Mesenteric fat pad (tissue), 1 donor: ENCODE measurements at regions not wholly inside any gene's neighbourhood (a gene's known extent, or its start where the extent isn't known, plus 50 kb on each side); places are given as distances from the start of the nearest gene placed in this dataset.

Source experiments
- DNase-seq: peaks from one replicate; pipeline ENCODE4 v3.0.0-alpha.2; 2020; ENCODE audit warnings: low spot score
- donor health status: DM: yes; HTN: yes; CAD: no.

DNA sequence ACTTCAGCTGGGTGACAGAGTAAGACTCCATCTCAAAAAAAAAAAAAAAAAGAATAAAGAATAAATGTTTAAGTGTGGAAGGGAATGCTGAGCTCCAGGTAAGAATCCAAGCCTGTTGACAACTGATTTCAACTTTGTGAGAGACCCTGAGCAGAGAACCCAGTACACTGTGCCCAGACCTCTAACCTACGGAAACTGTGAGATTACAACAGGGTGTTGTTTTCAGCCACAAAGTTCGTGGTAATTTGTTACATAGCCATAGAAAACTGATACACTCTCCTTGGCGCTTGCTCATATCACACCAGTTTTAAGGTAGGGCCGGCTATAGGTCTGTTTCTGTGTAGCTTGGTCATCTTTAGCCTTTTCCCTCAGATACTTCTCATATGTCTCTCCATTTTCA is 98.4 kb upstream of the PAPOLG start:
- no peak for DNase-seq

- DNase-seq = no peak
These were observed 97.0 kb upstream of the PAPOLG start for GRCh38 chr2:60659026-60659425.

GRCh38 chr2:60661073-60661738 is 94.9 kb upstream of the PAPOLG start:
- DNase-seq = no peak

- no peak for DNase-seq
These were observed 93.3 kb upstream of the PAPOLG start for GRCh38 chr2:60662781-60663180.

- DNase-seq = no peak
These were observed 84.1 kb upstream of the PAPOLG start for GRCh38 chr2:60671966-60672365.

GRCh38 chr2:60674524-60675165 is 81.4 kb upstream of the PAPOLG start:
- peak; percentile 92 for DNase-seq

DNA sequence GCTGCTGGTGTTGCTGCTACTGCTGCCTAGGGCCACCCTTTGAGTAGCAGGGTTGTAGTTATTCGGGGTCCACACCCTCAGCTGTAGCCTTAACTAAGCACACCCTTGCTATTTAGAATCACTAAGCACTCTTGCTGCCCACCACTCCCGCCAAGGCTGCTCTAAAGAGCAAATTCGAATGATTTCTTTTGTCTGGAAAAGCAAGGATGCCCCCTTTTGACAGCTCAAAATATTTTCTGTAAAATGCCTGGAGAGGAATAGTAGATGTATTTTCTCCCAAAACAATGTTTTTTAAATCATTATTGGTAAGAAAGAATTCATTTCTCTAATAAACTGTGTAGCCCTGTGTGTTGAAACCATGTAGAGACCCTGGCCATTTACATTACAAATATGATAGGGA is 80.8 kb upstream of the PAPOLG start:
- DNase-seq = no peak

- no peak for DNase-seq
These were observed 79.2 kb upstream of the PAPOLG start for GRCh38 chr2:60676706-60677330.

DNA sequence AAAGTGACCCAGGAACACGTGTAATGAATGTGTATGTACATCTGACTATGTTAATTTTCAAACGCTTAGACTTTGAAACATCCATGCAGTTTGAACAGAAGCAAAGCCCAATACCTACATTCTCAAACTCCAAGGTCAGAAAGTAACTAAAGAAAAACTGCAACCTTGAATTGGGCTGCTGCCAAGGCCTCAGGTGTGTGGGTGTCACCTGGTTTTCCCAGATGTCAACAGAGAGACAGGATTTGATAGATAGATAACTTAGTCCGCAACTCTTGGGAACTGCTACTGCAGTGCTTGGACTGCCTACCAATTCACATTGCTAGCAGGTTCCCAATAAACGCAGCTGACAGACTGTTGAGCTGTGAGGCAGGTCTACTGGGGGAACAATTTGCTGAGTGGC is 78.7 kb upstream of the PAPOLG start:
- DNase-seq = no peak

- no peak for DNase-seq
These were observed 77.5 kb upstream of the PAPOLG start for GRCh38 chr2:60678551-60678950.

- DNase-seq = no peak
These were observed 76.9 kb upstream of the PAPOLG start for GRCh38 chr2:60679036-60679780.

GRCh38 chr2:60693551-60693950 is 62.5 kb upstream of the PAPOLG start:
- no peak for DNase-seq

DNA sequence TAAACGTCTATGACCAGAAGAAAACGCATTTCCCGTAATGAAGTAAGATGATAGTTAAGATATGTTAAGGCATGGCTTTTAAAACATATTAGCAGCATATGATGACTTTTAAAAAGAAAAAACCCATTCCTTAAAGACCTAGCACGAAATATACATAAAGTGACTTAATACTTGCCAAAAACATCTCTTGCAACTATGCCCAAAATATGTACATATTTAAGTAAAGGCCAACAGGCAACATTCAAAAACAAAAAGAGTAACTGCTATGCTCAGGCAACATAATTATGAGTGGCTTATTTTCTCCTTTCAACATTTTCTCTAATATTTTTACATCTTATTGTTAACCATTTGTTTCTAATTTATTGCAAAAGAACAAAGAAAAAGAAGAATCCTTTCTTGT is 60.3 kb upstream of the PAPOLG start:
- DNase-seq = no peak

- no peak for DNase-seq
These were observed 56.5 kb upstream of the PAPOLG start for GRCh38 chr2:60699617-60700016.

DNA sequence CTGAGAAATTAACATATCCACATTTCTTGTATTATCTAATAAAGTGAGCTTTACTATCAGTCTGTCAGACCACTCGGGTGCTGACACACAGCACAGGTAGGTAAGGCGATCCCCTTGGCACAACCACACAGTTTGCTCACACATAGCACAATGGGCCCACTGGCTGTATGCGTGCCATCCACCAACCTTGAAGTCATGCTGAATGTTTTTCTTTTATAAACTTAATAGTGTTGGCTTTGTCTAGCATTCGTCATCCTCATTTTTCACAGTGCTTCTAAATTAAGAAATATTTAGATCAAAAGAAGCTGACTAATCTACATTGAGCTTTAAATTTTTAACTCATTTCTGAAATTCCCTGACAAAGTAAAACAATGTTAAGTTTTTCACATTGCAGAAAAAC is 50.0 kb upstream of the PAPOLG start:
- no peak for DNase-seq
